ENCODE measurements at regions not wholly inside any gene's neighbourhood (a gene's known extent, or its start where the extent isn't known, plus 50 kb on each side); places are given as distances from the start of the nearest gene placed in this dataset.
"Not testable (repeated sequence)": the region's sequence is repeated elsewhere in the genome, so short reads cannot be mapped to it uniquely, and the experiment has no call there.

DNA sequence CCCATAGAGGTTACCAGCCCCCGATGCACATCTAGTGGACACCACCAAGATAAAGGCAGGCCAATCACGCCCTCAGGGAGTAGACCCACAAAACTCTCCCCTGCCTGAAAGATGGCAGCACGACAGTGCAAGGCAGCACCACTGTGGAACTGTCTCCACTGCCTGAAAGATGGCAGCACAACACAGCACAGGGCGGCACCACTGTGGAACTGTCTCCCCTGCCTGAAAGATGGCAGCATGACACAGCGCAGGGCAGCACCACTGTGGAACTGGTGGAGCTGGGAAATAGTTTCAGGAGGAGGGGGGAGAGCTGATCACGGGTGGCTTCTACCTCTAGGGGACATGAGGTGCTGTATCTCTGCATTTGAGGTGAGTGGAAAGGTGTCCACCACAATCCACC, 340.4 kb upstream of the FRG1 start (continued):
- TF ChIP-seq, protein P1, sequence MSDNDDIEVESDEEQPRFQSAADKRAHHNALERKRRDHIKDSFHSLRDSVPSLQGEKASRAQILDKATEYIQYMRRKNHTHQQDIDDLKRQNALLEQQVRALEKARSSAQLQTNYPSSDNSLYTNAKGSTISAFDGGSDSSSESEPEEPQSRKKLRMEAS (IDR thresholded peaks at IDR 0.05) = no peak
- TF ChIP-seq CEBPB (IDR thresholded peaks at IDR 0.05; ENCODE audit: low read depth) = no peak

DNA sequence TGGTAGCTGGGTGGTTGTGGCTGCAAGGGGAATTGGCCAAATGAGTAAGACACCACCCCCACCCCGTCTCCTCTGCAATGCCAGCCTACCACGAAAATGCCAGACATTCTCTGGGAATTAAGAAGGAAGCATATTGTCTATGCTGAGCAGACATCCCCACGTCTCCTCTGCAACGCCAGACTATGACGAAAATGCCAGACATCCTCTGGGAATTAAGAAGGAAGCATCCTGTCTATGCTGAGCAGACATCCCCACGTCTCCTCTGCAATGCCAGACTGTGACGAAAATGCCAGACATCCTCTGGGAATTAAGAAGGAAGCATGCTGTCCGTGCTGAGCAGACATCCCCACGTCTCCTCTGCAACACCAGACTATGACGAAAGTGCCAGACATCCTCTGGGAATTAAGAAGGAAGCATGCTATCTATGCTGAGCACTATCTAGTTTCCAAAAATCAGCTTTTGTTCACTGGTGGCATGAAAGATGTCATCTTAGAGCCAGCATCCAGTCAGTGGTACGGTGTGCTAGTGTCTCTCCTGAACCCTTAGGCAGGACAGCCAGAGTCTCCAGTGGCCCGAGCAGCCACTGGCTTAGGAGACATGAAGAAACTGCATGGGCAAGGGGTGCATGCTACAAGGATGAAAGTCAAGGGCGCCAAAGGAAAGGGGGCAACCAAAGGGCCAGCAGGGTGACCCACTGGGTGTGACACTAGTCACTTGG, 339.8 kb upstream of the FRG1 start:
- no peak for TF ChIP-seq EGR1 (IDR thresholded peaks at IDR 0.05; ENCODE audit: low read depth)
- TF ChIP-seq POLR2A (IDR thresholded peaks at IDR 0.05; ENCODE audit: borderline replicate concordance, extremely low read depth, insufficient read depth, insufficient read length) = no peak
- TF ChIP-seq JUND (IDR thresholded peaks at IDR 0.05) = no peak
- TF ChIP-seq, protein P1 (IDR thresholded peaks at IDR 0.05) = no peak
- no peak for TF ChIP-seq SP1 (IDR thresholded peaks at IDR 0.05; ENCODE audit: low read depth)
- no peak for TF ChIP-seq ZFX (IDR thresholded peaks at IDR 0.05)
- no peak for TF ChIP-seq RAD21 (IDR thresholded peaks at IDR 0.05; ENCODE audit: low read depth)
- DNase-seq (ENCODE audit: low read depth, low spot score) (no peak), ATAC-seq (no peak)
- Histone ChIP-seq H3K4me2 (ENCODE audit: low read length) (no peak overlapping the region), H3K4me3 (replicated peaks in 1 of 2; ENCODE audit: low read depth in 1 of 2, low read length in 2 of 2) (no peak overlapping the region), H3K9me3 (ENCODE audit: control insufficient read depth in 1 of 2, insufficient read depth in 1 of 2, low read depth in 1 of 2, low read length in 2 of 2) (no peaks in the 10 kb centered on the region), H3K4me1 (ENCODE audit: control insufficient read depth in 1 of 2, insufficient read depth in 2 of 2, low read length in 2 of 2) (no peaks in the 10 kb centered on the region), H3K36me3 (ENCODE audit: control insufficient read depth in 1 of 2, insufficient read depth in 2 of 2, low read length in 2 of 2) (no peaks in the 10 kb centered on the region), H4K20me1 (ENCODE audit: insufficient read depth) (no peaks in the 10 kb centered on the region), H3K9me2 (ENCODE audit: insufficient read depth) (no peaks in the 10 kb centered on the region), H3K27ac (ENCODE audit: low read depth, low read length) (no peak overlapping the region), H2AFZ (ENCODE audit: low read depth, low read length, poor library complexity, severe bottlenecking) (no peak overlapping the region), H3K9ac (ENCODE audit: low read length) (no peak overlapping the region), H3K79me2 (ENCODE audit: insufficient read depth, low read length) (no peaks in the 10 kb centered on the region), H3K27me3 (ENCODE audit: insufficient read depth, low read length) (no peaks in the 10 kb centered on the region)
- POLR2A ChIA-PET = no interaction called here
- intact Hi-C loops (cut with micrococcal nuclease) = no loop called here
- CTCF ChIA-PET = no interaction called here
- BruUV-seq (replicated peaks) = no TSS peak
- RAD21 ChIA-PET (ENCODE audit: low non-redundant PET in 1 of 2, low total read pairs in 2 of 2, uncharacterized antibody in 2 of 2, unreplicated experiment in 2 of 2) = no interaction called here

DNA sequence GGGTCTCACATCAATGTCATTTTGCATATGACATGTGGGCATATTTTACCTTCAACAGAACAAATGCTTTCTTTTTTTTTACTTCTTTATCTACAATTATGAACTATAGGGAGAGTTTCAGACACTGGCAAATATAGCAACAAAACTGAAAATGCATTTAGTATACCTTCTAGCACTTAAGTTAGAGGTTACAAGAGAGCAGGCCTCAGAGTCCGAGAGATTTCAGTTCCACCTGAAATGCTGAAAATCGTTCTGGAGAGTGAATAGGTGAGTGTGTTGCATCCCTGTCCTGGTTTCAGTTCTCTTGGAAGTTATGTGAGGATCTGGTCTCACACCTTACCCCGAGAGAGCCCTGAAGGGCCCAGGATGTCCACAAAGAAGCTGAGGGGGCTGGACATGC, 337.8 kb upstream of the FRG1 start:
- RAD21 ChIA-PET (ENCODE audit: low non-redundant PET in 1 of 2, low total read pairs in 2 of 2, uncharacterized antibody in 2 of 2, unreplicated experiment in 2 of 2); H3K4me3 ChIP-seq (replicated peaks in 1 of 2; ENCODE audit: low read depth in 1 of 2, low read length in 2 of 2); H3K9ac ChIP-seq (ENCODE audit: low read length); H3K4me1 ChIP-seq (ENCODE audit: control insufficient read depth in 1 of 2, insufficient read depth in 2 of 2, low read length in 2 of 2); BruUV-seq (replicated peaks); H3K79me2 ChIP-seq (ENCODE audit: insufficient read depth, low read length); DNase-seq (ENCODE audit: low read depth, low spot score); intact Hi-C loops (cut with micrococcal nuclease); H4K20me1 ChIP-seq (ENCODE audit: insufficient read depth); H3K27ac ChIP-seq (ENCODE audit: low read depth, low read length); H3K4me2 ChIP-seq (ENCODE audit: low read length); H3K36me3 ChIP-seq (ENCODE audit: control insufficient read depth in 1 of 2, insufficient read depth in 2 of 2, low read length in 2 of 2); ATAC-seq; H3K27me3 ChIP-seq (ENCODE audit: insufficient read depth, low read length); POLR2A ChIA-PET; CTCF ChIA-PET; H2AFZ ChIP-seq (ENCODE audit: low read depth, low read length, poor library complexity, severe bottlenecking); H3K9me2 ChIP-seq (ENCODE audit: insufficient read depth); H3K9me3 ChIP-seq (ENCODE audit: control insufficient read depth in 1 of 2, insufficient read depth in 1 of 2, low read depth in 1 of 2, low read length in 2 of 2): not testable (repeated sequence)

DNA sequence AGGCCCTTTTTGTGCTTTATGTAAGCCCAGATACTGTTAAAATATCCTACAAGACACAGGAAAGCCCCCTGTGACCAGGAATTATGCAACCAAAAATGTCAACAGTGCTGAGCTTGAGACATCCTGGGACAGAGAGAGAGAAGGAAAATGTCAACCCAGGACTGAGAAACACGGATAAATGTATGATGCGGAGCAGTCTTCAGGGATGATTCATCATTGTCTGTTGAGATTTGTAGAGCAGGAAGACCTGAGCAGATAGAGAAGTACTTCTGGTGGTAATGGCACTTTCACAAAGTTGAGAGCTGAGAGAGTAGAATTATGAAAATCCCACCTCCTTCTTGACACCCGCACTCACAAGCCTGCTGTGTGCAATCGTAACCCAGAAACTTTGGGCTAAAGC, 330.1 kb upstream of the FRG1 start:
- H3K36me3 ChIP-seq (ENCODE audit: control insufficient read depth in 1 of 2, insufficient read depth in 2 of 2, low read length in 2 of 2); RAD21 ChIA-PET (ENCODE audit: low non-redundant PET in 1 of 2, low total read pairs in 2 of 2, uncharacterized antibody in 2 of 2, unreplicated experiment in 2 of 2); H3K27me3 ChIP-seq (ENCODE audit: insufficient read depth, low read length); H3K4me2 ChIP-seq (ENCODE audit: low read length); intact Hi-C loops (cut with micrococcal nuclease); DNase-seq (ENCODE audit: low read depth, low spot score); H3K9me2 ChIP-seq (ENCODE audit: insufficient read depth); ATAC-seq; H3K79me2 ChIP-seq (ENCODE audit: insufficient read depth, low read length); H2AFZ ChIP-seq (ENCODE audit: low read depth, low read length, poor library complexity, severe bottlenecking); BruUV-seq (replicated peaks); H3K9me3 ChIP-seq (ENCODE audit: control insufficient read depth in 1 of 2, insufficient read depth in 1 of 2, low read depth in 1 of 2, low read length in 2 of 2); H3K9ac ChIP-seq (ENCODE audit: low read length); POLR2A ChIA-PET; H3K4me1 ChIP-seq (ENCODE audit: control insufficient read depth in 1 of 2, insufficient read depth in 2 of 2, low read length in 2 of 2); H4K20me1 ChIP-seq (ENCODE audit: insufficient read depth); H3K4me3 ChIP-seq (replicated peaks in 1 of 2; ENCODE audit: low read depth in 1 of 2, low read length in 2 of 2); CTCF ChIA-PET; H3K27ac ChIP-seq (ENCODE audit: low read depth, low read length): not testable (repeated sequence)
